ENCODE measurements at regions not wholly inside any gene's neighbourhood (a gene's known extent, or its start where the extent isn't known, plus 50 kb on each side); places are given as distances from the start of the nearest gene placed in this dataset.

- Mint-ChIP-seq H3K27me3 (ENCODE audit: low read depth) (peaks cover 4% of the 10 kb centered on the region), H3K4me3 (no peak overlapping the region), H3K27ac (no peak overlapping the region), H3K4me1 (ENCODE audit: low read depth) (no peaks in the 10 kb centered on the region), H3K36me3 (ENCODE audit: low read depth) (no peaks in the 10 kb centered on the region), H3K9me3 (ENCODE audit: insufficient read depth) (no peaks in the 10 kb centered on the region)
- ATAC-seq (no peak), DNase-seq (no peak)
- POLR2A ChIA-PET = no interaction called here
- CTCF ChIA-PET = no interaction called here
These were observed 53.7 kb upstream of the CARD18 start for GRCh38 chr11:105193260-105193659.

- H3K27me3 Mint-ChIP-seq (ENCODE audit: low read depth) = peaks cover 4% of the 10 kb centered on the region
- no peak overlapping the region for H3K4me3 Mint-ChIP-seq
- no peak overlapping the region for H3K27ac Mint-ChIP-seq
- DNase-seq (no peak), ATAC-seq (no peak)
- H3K4me1 Mint-ChIP-seq (ENCODE audit: low read depth) = no peaks in the 10 kb centered on the region
- ChIA-PET CTCF (no interaction called here), POLR2A (no interaction called here)
- no peaks in the 10 kb centered on the region for H3K9me3 Mint-ChIP-seq (ENCODE audit: insufficient read depth)
- no peaks in the 10 kb centered on the region for H3K36me3 Mint-ChIP-seq (ENCODE audit: low read depth)
These were observed 52.5 kb upstream of the CARD18 start for GRCh38 chr11:105192115-105192514.

DNA sequence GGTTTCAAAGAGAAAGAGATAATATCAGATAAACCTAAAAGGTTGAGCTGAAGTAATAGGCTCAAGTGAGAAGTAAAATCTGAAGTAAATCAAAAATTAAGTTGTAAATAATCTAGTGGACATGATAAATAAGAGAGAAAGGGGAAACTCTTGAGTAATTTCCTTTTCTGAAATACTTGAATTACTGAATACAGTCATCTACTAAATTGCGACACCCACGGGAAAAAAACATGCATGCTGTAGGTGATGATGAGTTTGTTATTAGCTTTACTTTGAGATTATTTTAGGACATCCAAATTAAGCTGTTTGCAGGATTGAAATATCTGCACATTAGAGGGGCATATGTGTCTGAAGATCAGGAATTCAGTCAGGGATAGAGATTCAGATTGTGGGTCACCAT is 50.0 kb upstream of the CARD18 start:
- POLR2A ChIA-PET = no interaction called here
- no peak for DNase-seq
- ATAC-seq = no peak
- CTCF ChIA-PET = no interaction called here
- Mint-ChIP-seq H3K4me3 (no peak overlapping the region), H3K27ac (no peak overlapping the region), H3K4me1 (ENCODE audit: low read depth) (no peaks in the 10 kb centered on the region), H3K9me3 (ENCODE audit: insufficient read depth) (no peaks in the 10 kb centered on the region), H3K36me3 (ENCODE audit: low read depth) (no peaks in the 10 kb centered on the region), H3K27me3 (ENCODE audit: low read depth) (peaks cover 4% of the 10 kb centered on the region)

Measured in activated CD8-positive, alpha-beta T cell treated with anti-CD3 and anti-CD28 coated beads, Interleukin-2, amount 10 ng/mL, durations not matched to agents 7 days and 5 days (primary cell).